ENCODE measurements at regions not wholly inside any gene's neighbourhood (a gene's known extent, or its start where the extent isn't known, plus 50 kb on each side); places are given as distances from the start of the nearest gene placed in this dataset.

- TF ChIP-seq GATA2 (IDR thresholded peaks at IDR 0.05; ENCODE audit: low read depth, low read length) = peak; percentile 49; the same call in 1 of the 2 replicates
- TF ChIP-seq GATA3 (IDR thresholded peaks at IDR 0.05; ENCODE audit: low read depth, low read length) = no peak
Observed at GRCh38 chr17:34171245-34171818, 83.8 kb upstream of the CCL2 start.

GRCh38 chr17:34172390-34172918, 82.6 kb upstream of the CCL2 start:
- TF ChIP-seq GATA3 (IDR thresholded peaks at IDR 0.05; ENCODE audit: low read depth, low read length) (no peak), GATA2 (IDR thresholded peaks at IDR 0.05; ENCODE audit: low read depth, low read length) (no peak)

GRCh38 chr17:34173241-34173640, 81.8 kb upstream of the CCL2 start:
- TF ChIP-seq GATA2 (IDR thresholded peaks at IDR 0.05; ENCODE audit: low read depth, low read length) (no peak), GATA3 (IDR thresholded peaks at IDR 0.05; ENCODE audit: low read depth, low read length) (no peak)

GRCh38 chr17:34174496-34174895, 80.6 kb upstream of the CCL2 start:
- TF ChIP-seq GATA3 (IDR thresholded peaks at IDR 0.05; ENCODE audit: low read depth, low read length) (no peak), GATA2 (IDR thresholded peaks at IDR 0.05; ENCODE audit: low read depth, low read length) (no peak)

DNA sequence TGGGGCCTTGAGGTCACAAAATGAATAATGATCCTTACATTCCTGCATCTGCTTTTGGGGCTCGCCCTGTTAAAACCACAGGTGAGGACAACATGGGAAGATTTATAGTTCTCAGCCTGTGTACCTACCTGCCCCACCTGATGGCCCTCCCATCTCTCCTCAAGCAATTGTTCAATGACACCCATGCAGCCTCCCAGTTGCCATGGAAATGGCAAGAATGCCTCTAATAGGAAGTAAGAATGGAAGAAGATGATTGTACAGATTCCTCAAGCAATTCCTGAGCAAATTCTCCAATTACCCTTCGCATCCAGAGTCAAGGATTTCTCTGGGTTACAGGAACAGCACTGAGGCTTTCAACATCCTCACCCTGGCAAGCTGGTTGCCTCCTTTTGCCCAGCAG, 78.6 kb upstream of the CCL2 start:
- TF ChIP-seq GATA2 (IDR thresholded peaks at IDR 0.05; ENCODE audit: low read depth, low read length) (no peak), GATA3 (IDR thresholded peaks at IDR 0.05; ENCODE audit: low read depth, low read length) (no peak)

- no peak for TF ChIP-seq GATA2 (IDR thresholded peaks at IDR 0.05; ENCODE audit: low read depth, low read length)
- no peak for TF ChIP-seq GATA3 (IDR thresholded peaks at IDR 0.05; ENCODE audit: low read depth, low read length)
Observed at GRCh38 chr17:34177642-34178041, 77.4 kb upstream of the CCL2 start.

- TF ChIP-seq GATA2 (IDR thresholded peaks at IDR 0.05; ENCODE audit: low read depth, low read length) (no peak), GATA3 (IDR thresholded peaks at IDR 0.05; ENCODE audit: low read depth, low read length) (no peak)
Observed at GRCh38 chr17:34178092-34178491, 77.0 kb upstream of the CCL2 start.

DNA sequence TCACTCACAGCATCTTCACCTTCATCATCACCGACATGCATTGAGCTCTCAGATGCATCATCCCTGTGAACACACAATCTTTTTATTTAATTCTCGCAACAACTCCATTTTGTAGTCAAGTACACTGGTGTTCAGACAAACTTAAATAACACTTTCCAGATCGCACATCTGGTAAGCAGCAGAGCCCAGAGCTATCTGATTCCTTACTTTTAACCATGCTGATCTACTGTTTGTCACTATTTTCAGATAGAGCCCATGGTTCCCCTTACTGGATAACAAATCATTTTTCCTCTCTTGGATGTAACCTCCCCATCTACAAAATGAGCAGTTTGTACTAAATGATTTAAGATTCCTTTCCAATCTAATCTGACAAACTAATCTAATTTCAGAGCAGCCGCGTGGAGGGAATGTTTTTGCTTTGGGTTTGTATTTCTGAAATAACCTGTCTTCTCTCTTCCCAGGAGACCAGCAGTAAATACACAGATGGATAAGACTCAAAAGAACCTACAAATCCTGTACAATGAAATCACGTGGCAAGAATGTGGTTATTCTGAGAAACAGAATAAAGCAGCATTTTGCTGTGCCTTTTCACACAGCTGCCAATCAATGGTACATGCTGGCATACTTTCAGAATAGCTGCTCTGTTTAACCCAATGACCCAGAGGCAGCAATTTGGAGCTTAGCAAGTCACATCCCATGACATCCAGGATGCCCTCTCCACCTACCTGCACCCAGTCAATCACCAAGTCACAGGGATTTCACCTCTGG, 72.9 kb upstream of the CCL2 start:
- TF ChIP-seq GATA3 (IDR thresholded peaks at IDR 0.05; ENCODE audit: low read depth, low read length) (peak; percentile 50), GATA2 (IDR thresholded peaks at IDR 0.05; ENCODE audit: low read depth, low read length) (peak; percentile 41; the same call in 1 of the 2 replicates)

- no peak for TF ChIP-seq GATA2 (IDR thresholded peaks at IDR 0.05; ENCODE audit: low read depth, low read length)
- TF ChIP-seq GATA3 (IDR thresholded peaks at IDR 0.05; ENCODE audit: low read depth, low read length) = no peak
Observed at GRCh38 chr17:34195987-34196386, 59.1 kb upstream of the CCL2 start.

- no peak for TF ChIP-seq GATA2 (IDR thresholded peaks at IDR 0.05; ENCODE audit: low read depth, low read length)
- no peak for TF ChIP-seq GATA3 (IDR thresholded peaks at IDR 0.05; ENCODE audit: low read depth, low read length)
Observed at GRCh38 chr17:34198519-34198918, 56.6 kb upstream of the CCL2 start.

DNA sequence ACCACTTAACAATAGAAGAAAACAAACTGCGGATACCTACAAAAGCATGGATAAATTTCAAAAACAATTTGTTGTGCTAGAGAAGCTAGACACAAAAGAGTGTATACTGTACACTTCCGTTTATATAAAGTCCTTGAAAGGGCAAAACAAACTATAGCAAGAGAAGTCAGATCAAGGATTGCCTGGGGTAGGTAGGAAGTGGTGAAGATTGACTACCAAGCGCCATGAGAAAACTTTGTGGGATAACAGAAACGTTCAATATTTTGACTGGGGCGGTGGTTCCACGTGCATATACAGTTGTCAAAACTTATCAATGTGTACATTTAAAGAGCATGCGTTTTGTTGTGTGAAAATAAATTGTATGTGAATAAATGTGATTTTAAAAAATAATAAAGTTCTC, 55.6 kb upstream of the CCL2 start:
- TF ChIP-seq GATA2 (IDR thresholded peaks at IDR 0.05; ENCODE audit: low read depth, low read length) = no peak
- TF ChIP-seq GATA3 (IDR thresholded peaks at IDR 0.05; ENCODE audit: low read depth, low read length) = no peak

- TF ChIP-seq GATA3 (IDR thresholded peaks at IDR 0.05; ENCODE audit: low read depth, low read length) (no peak), GATA2 (IDR thresholded peaks at IDR 0.05; ENCODE audit: low read depth, low read length) (no peak)
Observed at GRCh38 chr17:34199932-34200534, 55.1 kb upstream of the CCL2 start.

- no peak for TF ChIP-seq GATA3 (IDR thresholded peaks at IDR 0.05; ENCODE audit: low read depth, low read length)
- no peak for TF ChIP-seq GATA2 (IDR thresholded peaks at IDR 0.05; ENCODE audit: low read depth, low read length)
Observed at GRCh38 chr17:34201225-34201624, 53.9 kb upstream of the CCL2 start.

- TF ChIP-seq GATA3 (IDR thresholded peaks at IDR 0.05; ENCODE audit: low read depth, low read length) (no peak), GATA2 (IDR thresholded peaks at IDR 0.05; ENCODE audit: low read depth, low read length) (no peak)
Observed at GRCh38 chr17:34201767-34202166, 53.3 kb upstream of the CCL2 start.
